Psoas muscle (tissue), 7 donors: ENCODE measurements at regions not wholly inside any gene's neighbourhood (a gene's known extent, or its start where the extent isn't known, plus 50 kb on each side); places are given as distances from the start of the nearest gene placed in this dataset.

Source experiments
- ATAC-seq, 4 donors: fragments of 200-7000 bp; cut with Tn5 transposase; one replicate each; pipeline ENCODE4 v1.9.1; 2020; ENCODE audit warnings: moderate library complexity in 3 of 4, mild to moderate bottlenecking in 2 of 4
- DNase-seq, 2 donors: peaks; one replicate each; pipeline ENCODE4 v3.0.0-alpha.2; 2020
- H3K27ac ChIP-seq: fragments of 200-600 bp; one replicate; pipeline ENCODE4 v1.8.0; 2022
- H3K27me3 ChIP-seq, 3 donors: fragments of 200-600 bp in 1 of 3; one replicate each; pipeline versions ENCODE4 v1.6.1 to v1.8.0; 2013 to 2022; ENCODE audit warnings: low read length in 2 of 3, mild to moderate bottlenecking in 2 of 3, moderate library complexity in 1 of 3; ENCODE audit not compliant: insufficient read depth in 3 of 3
- H3K36me3 ChIP-seq, 2 donors: fragments of 200-600 bp in 1 of 2; one replicate each; pipeline versions ENCODE4 v1.6.1 to v1.8.0; 2013 to 2022; ENCODE audit warnings: low read depth in 1 of 2, mild to moderate bottlenecking in 1 of 2, moderate library complexity in 1 of 2; ENCODE audit not compliant: insufficient read depth in 1 of 2
- H3K4me1 ChIP-seq: fragments of 200-600 bp; one replicate; pipeline ENCODE4 v1.8.0; 2022
- H3K4me3 ChIP-seq: fragments of 200-600 bp; one replicate; pipeline ENCODE4 v1.8.0; 2022; ENCODE audit warnings: mild to moderate bottlenecking
- H3K9me3 ChIP-seq: fragments of 200-600 bp; one replicate; pipeline ENCODE4 v1.8.0; 2022
- WGBS, 3 donors: extraction: QIAGEN DNeasy Blood & Tissue Kit; methylation state at CpG; one replicate each; pipeline versions ENCODE4 v1.1.6 to v1.1.7; 2013; 5-methylcytosine and 5-hydroxymethylcytosine counted together
- intact Hi-C, 2 donors: fragments of 100-400 bp; cut with DNase I; formaldehyde crosslinking; loops; one replicate each; pipeline versions ENCODE4 v1.11.0 to v1.14.2; 2022
- TF ChIP-seq, protein P1 (sequence below): fragments of 200-600 bp; IDR thresholded peaks from one replicate; pipeline ENCODE4 v1.8.0; 2022; ENCODE audit warnings: antibody characterized with exemption
- donor health status: healthy with polysubstance abuse.
- donor health status: DM: no; HTN: no; CAD: no; lungs with moderate emphysema.
- donor health status: Bipolar disorder and iron deficiency.
- donor health status: healthy.
- donor health status: DM: yes; HTN: yes; CAD: no.
- donor health status: DM: no; HTN: no; CAD: no.
- donor health status: DM: yes; HTN: yes; CAD: no.

DNA sequence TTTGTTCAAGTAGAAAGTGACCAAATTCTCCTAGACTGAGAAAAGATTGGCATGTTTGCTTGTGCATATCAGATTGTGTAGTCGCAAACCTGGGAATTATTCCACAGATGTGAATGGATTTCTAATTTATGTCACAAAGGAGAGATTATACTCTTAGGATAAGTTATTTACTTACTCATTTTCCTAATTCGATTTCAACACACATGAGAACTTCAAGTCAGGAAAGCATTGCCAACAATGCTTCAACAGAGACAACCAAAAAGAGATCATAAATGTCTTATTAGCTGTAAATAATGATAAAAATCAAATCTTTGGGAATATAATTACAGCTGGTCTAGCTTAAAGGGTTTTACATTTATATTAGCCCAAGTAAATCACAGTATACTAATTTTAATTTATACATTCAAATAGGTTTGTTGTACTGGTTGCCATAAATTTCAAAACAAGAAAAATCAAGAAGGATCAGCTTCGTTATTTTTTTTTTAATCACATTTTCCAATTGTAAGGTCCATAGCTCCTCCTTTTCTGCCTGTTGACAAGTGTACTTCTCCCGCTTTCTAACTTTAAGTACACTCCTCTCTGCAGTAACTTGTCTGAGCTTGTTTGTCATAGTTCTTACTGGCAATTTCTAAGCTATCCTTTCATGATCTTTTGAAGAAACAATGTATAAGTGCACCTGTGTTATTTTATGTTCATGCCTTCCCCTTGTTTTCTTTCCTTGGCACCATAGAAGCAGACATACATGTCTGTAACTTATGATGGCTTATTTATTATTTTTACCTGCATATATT lies 246.6 kb downstream of the DEPDC1B start:
- Histone ChIP-seq H3K9me3 (no peaks in the 10 kb centered on the region), H3K4me1 (no peaks in the 10 kb centered on the region), H3K27me3 (no peaks in the 10 kb centered on the region), H3K27ac (no peak overlapping the region), H3K4me3 (no peak overlapping the region), H3K36me3 (no peaks in the 10 kb centered on the region)
- WGBS, 3 donors = 76 to 80% (median 80%) methylated on average over 4 of the region's 4 CpGs
- DNase-seq (no peak), ATAC-seq (no peak)
- intact Hi-C loops = no loop called here
- TF ChIP-seq, protein P1, sequence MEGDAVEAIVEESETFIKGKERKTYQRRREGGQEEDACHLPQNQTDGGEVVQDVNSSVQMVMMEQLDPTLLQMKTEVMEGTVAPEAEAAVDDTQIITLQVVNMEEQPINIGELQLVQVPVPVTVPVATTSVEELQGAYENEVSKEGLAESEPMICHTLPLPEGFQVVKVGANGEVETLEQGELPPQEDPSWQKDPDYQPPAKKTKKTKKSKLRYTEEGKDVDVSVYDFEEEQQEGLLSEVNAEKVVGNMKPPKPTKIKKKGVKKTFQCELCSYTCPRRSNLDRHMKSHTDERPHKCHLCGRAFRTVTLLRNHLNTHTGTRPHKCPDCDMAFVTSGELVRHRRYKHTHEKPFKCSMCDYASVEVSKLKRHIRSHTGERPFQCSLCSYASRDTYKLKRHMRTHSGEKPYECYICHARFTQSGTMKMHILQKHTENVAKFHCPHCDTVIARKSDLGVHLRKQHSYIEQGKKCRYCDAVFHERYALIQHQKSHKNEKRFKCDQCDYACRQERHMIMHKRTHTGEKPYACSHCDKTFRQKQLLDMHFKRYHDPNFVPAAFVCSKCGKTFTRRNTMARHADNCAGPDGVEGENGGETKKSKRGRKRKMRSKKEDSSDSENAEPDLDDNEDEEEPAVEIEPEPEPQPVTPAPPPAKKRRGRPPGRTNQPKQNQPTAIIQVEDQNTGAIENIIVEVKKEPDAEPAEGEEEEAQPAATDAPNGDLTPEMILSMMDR = no peak

DNA sequence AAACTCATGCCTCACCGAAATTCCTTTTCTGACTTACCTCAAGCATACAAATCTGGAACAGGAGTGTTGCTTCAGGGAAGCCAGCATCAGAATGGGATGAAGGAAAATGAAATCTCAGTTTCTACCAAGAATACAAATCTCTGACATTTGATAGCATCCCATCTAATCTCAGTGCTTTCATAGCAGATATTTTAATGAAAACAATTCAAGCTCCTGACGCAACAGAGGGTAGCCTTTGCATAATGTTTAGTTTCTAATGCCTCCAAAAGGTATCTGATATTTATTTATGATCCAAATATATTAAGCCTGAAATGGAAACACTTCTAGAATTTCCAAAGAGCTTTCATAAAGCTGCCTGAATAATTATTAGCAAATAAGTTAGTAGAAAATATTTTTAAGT lies 251.4 kb downstream of the DEPDC1B start:
- TF ChIP-seq, protein P1 = no peak
- H3K36me3 ChIP-seq = no peaks in the 10 kb centered on the region
- H3K4me1 ChIP-seq = no peaks in the 10 kb centered on the region
- 65 to 72% (median 70%) methylated on average over 2 of the region's 2 CpGs for WGBS, 3 donors
- H3K9me3 ChIP-seq = no peaks in the 10 kb centered on the region
- intact Hi-C loops = no loop called here
- no peak overlapping the region for H3K27ac ChIP-seq
- ATAC-seq (no peak), DNase-seq (no peak)
- H3K27me3 ChIP-seq = no peaks in the 10 kb centered on the region
- no peak overlapping the region for H3K4me3 ChIP-seq

DNA sequence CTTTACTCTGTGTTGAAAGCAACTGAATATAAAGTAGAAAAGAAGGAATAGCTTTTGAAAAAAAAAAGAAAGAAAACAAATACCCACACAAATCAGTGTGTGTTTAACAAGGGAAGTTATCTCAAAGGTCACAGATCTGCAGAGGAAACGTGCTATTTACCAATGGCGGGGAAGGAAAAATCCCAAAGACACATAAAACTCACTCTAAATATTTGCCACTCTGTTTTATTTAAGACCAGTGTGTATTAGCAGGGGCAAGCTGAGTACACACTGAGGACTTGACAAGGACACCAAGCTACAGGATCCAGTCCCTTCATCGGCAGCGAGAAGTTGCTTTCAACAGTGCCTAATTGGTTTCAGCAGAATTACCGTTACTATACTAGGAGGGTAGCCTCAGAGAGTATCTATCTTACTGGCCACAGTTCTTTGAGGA lies 252.5 kb downstream of the DEPDC1B start:
- no peak for ATAC-seq
- Histone ChIP-seq H3K4me3 (no peak overlapping the region), H3K27me3 (no peaks in the 10 kb centered on the region), H3K9me3 (no peaks in the 10 kb centered on the region), H3K4me1 (no peaks in the 10 kb centered on the region), H3K27ac (no peak overlapping the region), H3K36me3 (no peaks in the 10 kb centered on the region)
- intact Hi-C loops = no loop called here
- WGBS, 3 donors = 80 to 85% (median 81%) methylated on average over 5 of the region's 5 CpGs
- no peak for DNase-seq
- TF ChIP-seq, protein P1 = no peak

DNA sequence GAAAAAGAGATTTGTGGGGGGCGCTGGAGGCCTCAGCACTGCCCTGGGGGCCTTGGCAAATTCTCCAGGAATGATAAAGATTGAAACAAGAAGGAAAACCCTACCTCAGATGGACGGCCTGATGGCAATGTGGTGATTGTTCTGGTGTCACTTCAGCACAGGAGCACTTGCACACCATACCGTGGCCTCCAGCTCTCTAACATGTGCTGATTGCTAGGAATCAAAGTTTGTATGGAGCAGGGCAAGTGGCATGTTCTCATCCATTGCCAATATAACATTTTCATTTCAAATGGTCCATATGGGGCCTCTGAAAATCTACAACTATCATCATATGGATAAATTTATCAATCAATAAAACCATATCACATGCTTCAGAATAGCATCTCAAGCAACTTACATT lies 253.0 kb downstream of the DEPDC1B start:
- H3K4me3 ChIP-seq = no peak overlapping the region
- intact Hi-C loops = no loop called here
- no peaks in the 10 kb centered on the region for H3K9me3 ChIP-seq
- WGBS, 3 donors = 58 to 81% (median 66%) methylated on average over 3 of the region's 3 CpGs
- no peaks in the 10 kb centered on the region for H3K36me3 ChIP-seq
- no peak for ATAC-seq
- H3K27ac ChIP-seq = no peak overlapping the region
- TF ChIP-seq, protein P1 = no peak
- no peaks in the 10 kb centered on the region for H3K27me3 ChIP-seq
- H3K4me1 ChIP-seq = no peaks in the 10 kb centered on the region
- no peak for DNase-seq

DNA sequence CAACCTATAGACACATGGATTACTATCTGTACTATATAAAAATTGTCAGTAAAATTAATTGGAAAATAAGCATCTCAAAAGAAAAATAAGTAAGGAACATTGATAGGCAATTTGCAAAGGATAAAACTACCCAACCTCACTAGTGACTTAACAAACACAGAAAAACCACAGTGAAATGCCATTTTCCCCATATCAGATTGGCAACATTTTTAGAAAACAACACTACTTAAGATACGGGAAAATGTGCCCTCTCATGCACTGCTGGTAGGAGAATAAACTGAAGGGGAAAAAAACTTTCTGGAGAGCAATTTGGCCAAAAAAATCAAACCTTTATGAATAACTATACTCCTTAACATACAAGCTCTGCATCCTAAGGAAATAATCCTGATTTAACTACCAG lies 254.0 kb downstream of the DEPDC1B start:
- Histone ChIP-seq H3K27me3 (no peaks in the 10 kb centered on the region), H3K4me3 (no peak overlapping the region), H3K4me1 (no peaks in the 10 kb centered on the region), H3K27ac (no peak overlapping the region), H3K36me3 (no peaks in the 10 kb centered on the region), H3K9me3 (no peaks in the 10 kb centered on the region)
- 63 to 81% (median 67%) methylated on average over 1 of the region's 1 CpG for WGBS, 3 donors
- DNase-seq (no peak), ATAC-seq (no peak)
- TF ChIP-seq, protein P1 = no peak
- intact Hi-C loops = no loop called here
